IMR-90 (cell line): ENCODE measurements at regions not wholly inside any gene's neighbourhood (a gene's known extent, or its start where the extent isn't known, plus 50 kb on each side); places are given as distances from the start of the nearest gene placed in this dataset.

Experiments used
- ATAC-seq: fragments of 200-7000 bp; cut with Tn5 transposase; 2 replicates; pipeline ENCODE4 v1.9.1; 2020; ENCODE audit warnings: low read depth, mild to moderate bottlenecking, moderate library complexity
- BruUV-seq: library from RNA; stranded (reverse); fragments of 400-500 nt; replicated peaks from 2 replicates; lab custom pipeline; 2021; lab: Mats Ljungman, UMichigan
- CTCF ChIA-PET: fragments of 300-600 bp; formaldehyde crosslinking; extraction: SDS; loops from one replicate; lab custom pipeline; 2021; ENCODE audit warnings: antibody characterized with exemption; lab: Yijun Ruan, JAX
- POLR2A ChIA-PET: fragments of 300-600 bp; sonication (Branson Sonifier 250); formaldehyde crosslinking; loops from one replicate; lab custom pipeline; 2022; ENCODE audit warnings: antibody characterized with exemption; ENCODE audit not compliant: unreplicated experiment; lab: Charles Lee
- DNase-seq: peaks from one replicate; pipeline ENCODE4 v3.0.0; 2013
- H2AFZ ChIP-seq: replicated peaks from 2 replicates; pipeline ENCODE3; 2013; ENCODE audit warnings: low read length, mild to moderate bottlenecking; ENCODE audit not compliant: poor library complexity
- H2AK5ac ChIP-seq: 2 replicates; pipeline ENCODE4 v1.6.1; 2013; ENCODE audit warnings: low read depth, low read length, inconsistent platforms
- H2AK9ac ChIP-seq: replicated peaks from 2 replicates; pipeline ENCODE3; 2013; ENCODE audit warnings: mild to moderate bottlenecking, low read depth, low read length, moderate library complexity; ENCODE audit not compliant: poor library complexity
- H2BK120ac ChIP-seq: 2 replicates; pipeline ENCODE4 v1.6.1; 2013; ENCODE audit warnings: low read depth, low read length, inconsistent platforms
- H2BK15ac ChIP-seq: 3 replicates; pipeline ENCODE4 v1.6.1; 2013; ENCODE audit warnings: low read depth, low read length, inconsistent platforms
- H2BK20ac ChIP-seq: 2 replicates; pipeline ENCODE4 v1.6.1; 2013; ENCODE audit warnings: low read depth, mild to moderate bottlenecking, inconsistent platforms, low read length, moderate library complexity
- H2BK5ac ChIP-seq: 2 replicates; pipeline ENCODE4 v1.6.1; 2013; ENCODE audit warnings: mild to moderate bottlenecking, low read depth, low read length, inconsistent platforms; ENCODE audit not compliant: poor library complexity, severe bottlenecking
- H3K14ac ChIP-seq: replicated peaks from 2 replicates; pipeline ENCODE4 v1.6.1; 2013; ENCODE audit warnings: low read depth, low read length, inconsistent platforms
- H3K18ac ChIP-seq: 2 replicates; pipeline ENCODE4 v1.6.1; 2013; ENCODE audit warnings: low read depth, low read length, control low read depth
- H3K23ac ChIP-seq: 2 replicates; pipeline ENCODE4 v1.6.1; 2013; ENCODE audit warnings: low read depth, low read length, inconsistent platforms
- H3K27ac ChIP-seq: 2 replicates; pipeline ENCODE4 v1.5.1; 2013; ENCODE audit warnings: mild to moderate bottlenecking, control low read depth, low read length; ENCODE audit not compliant: insufficient read depth
- H3K27me3 ChIP-seq: 2 replicates; pipeline ENCODE4 v1.6.1; 2013; ENCODE audit warnings: low read length; ENCODE audit not compliant: control insufficient read depth, insufficient read depth
- H3K36me3 ChIP-seq: 2 replicates; pipeline ENCODE4 v1.6.1; 2013; ENCODE audit warnings: low read length, mixed read lengths; ENCODE audit not compliant: control insufficient read depth, insufficient read depth
- H3K4ac ChIP-seq: 2 replicates; pipeline ENCODE4 v1.6.1; 2013; ENCODE audit warnings: low read depth, low read length, inconsistent platforms
- H3K4me1 ChIP-seq: 2 replicates; pipeline ENCODE4 v1.6.1; 2013; ENCODE audit warnings: low read length, mixed read lengths; ENCODE audit not compliant: control insufficient read depth, insufficient read depth
- H3K4me2 ChIP-seq: 2 replicates; pipeline ENCODE4 v1.6.1; 2013; ENCODE audit warnings: low read depth, mild to moderate bottlenecking, control low read depth, low read length, moderate library complexity
- H3K4me3 ChIP-seq: 2 replicates; pipeline ENCODE4 v1.5.1; 2013; ENCODE audit warnings: low read depth, mild to moderate bottlenecking, control low read depth, low read length, moderate library complexity; ENCODE audit not compliant: insufficient read depth
- H3K56ac ChIP-seq: 2 replicates; pipeline ENCODE4 v1.6.1; 2013; ENCODE audit warnings: low read length, inconsistent platforms; ENCODE audit not compliant: insufficient read depth; ENCODE audit errors: extremely low read depth
- H3K79me1 ChIP-seq, 2 experiments: 2 replicates each; pipeline ENCODE4 v1.6.1; 2013; ENCODE audit warnings: low read length in 2 of 2, inconsistent platforms in 1 of 2, low read depth in 1 of 2
- H3K9ac ChIP-seq: 2 replicates; pipeline ENCODE4 v1.6.1; 2013; ENCODE audit warnings: low read depth, low read length, control low read depth
- H3K9me1 ChIP-seq: 2 replicates; pipeline ENCODE4 v1.6.1; 2013; ENCODE audit warnings: low read length, inconsistent platforms; ENCODE audit not compliant: insufficient read depth
- H3K9me3 ChIP-seq: 2 replicates; pipeline ENCODE4 v1.6.1; 2013; ENCODE audit warnings: low read length; ENCODE audit not compliant: control insufficient read depth, insufficient read depth
- H4K20me1 ChIP-seq: 2 replicates; pipeline ENCODE4 v1.6.1; 2013; ENCODE audit warnings: low read length, inconsistent platforms; ENCODE audit not compliant: insufficient read depth
- H4K5ac ChIP-seq: 2 replicates; pipeline ENCODE4 v1.6.1; 2013; ENCODE audit warnings: mild to moderate bottlenecking, low read depth, low read length, control low read depth
- H4K8ac ChIP-seq, 2 experiments: 2 replicates each; pipeline ENCODE4 v1.6.1; 2013; ENCODE audit warnings: low read depth in 2 of 2, low read length in 2 of 2, control low read depth in 1 of 2, inconsistent platforms in 1 of 2
- H4K91ac ChIP-seq: 2 replicates; pipeline ENCODE4 v1.6.1; 2013; ENCODE audit warnings: low read depth, low read length, inconsistent platforms; ENCODE audit not compliant: insufficient read depth
- BHLHE40 ChIP-seq: fragments of 150-350 bp; IDR thresholded peaks from 2 replicates; pipeline ENCODE4 v1.6.1; 2016; ENCODE audit warnings: mild to moderate bottlenecking, low read depth, low read length
- CEBPB ChIP-seq: IDR thresholded peaks from 2 replicates; pipeline ENCODE4 v1.6.1; 2012; ENCODE audit warnings: low read depth, low read length, improper control_type of control experiment
- CHD1 ChIP-seq: IDR thresholded peaks from 2 replicates; pipeline ENCODE4 v1.6.1; 2012; ENCODE audit warnings: low read depth, low read length, improper control_type of control experiment
- CTCF ChIP-seq: conservative IDR thresholded peaks from 2 replicates; pipeline ENCODE4 v1.5.1; 2012; ENCODE audit warnings: mild to moderate bottlenecking, low read depth, low read length, improper control_type of control experiment
- ELK1 ChIP-seq: fragments of 150-350 bp; IDR thresholded peaks from 2 replicates; pipeline ENCODE4 v1.6.1; 2016; ENCODE audit warnings: low read depth, mild to moderate bottlenecking, low read length, moderate library complexity, borderline replicate concordance
- FOS ChIP-seq: fragments of 150-350 bp; IDR thresholded peaks from 2 replicates; pipeline ENCODE4 v1.6.1; 2016; ENCODE audit warnings: low read depth, low read length
- MAFK ChIP-seq: IDR thresholded peaks from 2 replicates; pipeline ENCODE4 v1.6.1; 2012; ENCODE audit warnings: low read depth, low read length, improper control_type of control experiment
- MAZ ChIP-seq: IDR thresholded peaks from 2 replicates; pipeline ENCODE4 v1.6.1; 2012; ENCODE audit warnings: low read depth, mild to moderate bottlenecking, low read length, improper control_type of control experiment, moderate library complexity, borderline replicate concordance
- MXI1 ChIP-seq: IDR thresholded peaks from 2 replicates; pipeline ENCODE4 v1.6.1; 2012; ENCODE audit warnings: low read depth, mild to moderate bottlenecking, low read length, moderate library complexity, borderline replicate concordance
- NFE2L2 ChIP-seq: fragments of 150-350 bp; IDR thresholded peaks from 2 replicates; pipeline ENCODE4 v1.6.1; 2016; ENCODE audit warnings: low read depth, mild to moderate bottlenecking, low read length
- POLR2A ChIP-seq: IDR thresholded peaks from 2 replicates; pipeline ENCODE4 v1.6.1; 2012; ENCODE audit warnings: mild to moderate bottlenecking, low read depth, low read length
- RAD21 ChIP-seq: IDR thresholded peaks from 2 replicates; pipeline ENCODE4 v1.6.1; 2012; ENCODE audit warnings: low read length, improper control_type of control experiment
- RCOR1 ChIP-seq: IDR thresholded peaks from 2 replicates; pipeline ENCODE4 v1.6.1; 2012; ENCODE audit warnings: mild to moderate bottlenecking, low read length, improper control_type of control experiment; ENCODE audit not compliant: insufficient replicate concordance
- RFX5 ChIP-seq: IDR thresholded peaks from 2 replicates; pipeline ENCODE4 v1.8.0; 2012; ENCODE audit warnings: low read depth, mild to moderate bottlenecking, low read length, moderate library complexity
- SMC3 ChIP-seq: fragments of 150-350 bp; IDR thresholded peaks from 2 replicates; pipeline ENCODE4 v1.6.1; 2016; ENCODE audit warnings: low read depth, mild to moderate bottlenecking, antibody characterized with exemption, low read length, moderate library complexity
- USF2 ChIP-seq: fragments of 150-350 bp; IDR thresholded peaks from 2 replicates; pipeline ENCODE4 v1.6.1; 2017; ENCODE audit warnings: mild to moderate bottlenecking, antibody characterized with exemption, low read length, low read depth
- WGBS, 2 experiments: methylation state at CpG; one replicate each; pipeline versions ENCODE4 v1.1.5 to v1.1.7; 2013; ENCODE audit warnings: missing lambda C conversion rate in 2 of 2; ENCODE audit not compliant: insufficient read length in 1 of 2; ENCODE audit errors: extremely low coverage in 2 of 2; 5-methylcytosine and 5-hydroxymethylcytosine counted together
- dilution Hi-C: fragments of 300-500 bp; cut with HindIII; formaldehyde crosslinking; loops from one replicate; pipeline ENCODE4 v1.14.3; 2018; ENCODE audit warnings: low sequenced_read_pairs; ENCODE audit not compliant: unreplicated experiment
- in situ Hi-C: fragments of 300-500 bp; cut with MboI; formaldehyde crosslinking; loops from 3 replicates; pipeline ENCODE4 v1.14.3; 2019; ENCODE audit warnings: low sequenced_read_pairs, inconsistent platforms, mixed read lengths
- intact Hi-C: fragments of 100-400 bp; cut with micrococcal nuclease; formaldehyde crosslinking; loops from 2 replicates; pipeline ENCODE4 v1.10.0; 2022

- intact Hi-C loops = no loop called here
- CTCF ChIA-PET = no interaction called here
- no peaks in the 10 kb centered on the region for H3K4me1 ChIP-seq
Measured at GRCh38 chr1:103447471-103447870, 78.0 kb upstream of the RNPC3 start.

More at GRCh38 chr1:103447471-103447870, 78.0 kb upstream of the RNPC3 start:
- Histone ChIP-seq H3K23ac (no peak overlapping the region), H3K79me1 (no peaks in the 10 kb centered on the region), H2AK5ac (no peak overlapping the region), H2BK120ac (no peak overlapping the region), H3K14ac (no peak overlapping the region), H3K27me3 (no peaks in the 10 kb centered on the region), H2AFZ (no peak overlapping the region), H3K36me3 (no peaks in the 10 kb centered on the region), H3K27ac (no peak overlapping the region), H3K9ac (no peak overlapping the region), H4K91ac (no peak overlapping the region), H3K9me1 (no peaks in the 10 kb centered on the region), H2BK20ac (no peak overlapping the region), H3K4me3 (no peak overlapping the region), H3K4ac (no peak overlapping the region), H3K56ac (no peak overlapping the region), H3K4me2 (no peak overlapping the region), H4K8ac (no peak overlapping the region), H3K18ac (no peak overlapping the region), H4K5ac (no peak overlapping the region), H4K20me1 (no peaks in the 10 kb centered on the region), H2BK5ac (no peak overlapping the region), H3K9me3 (no peaks in the 10 kb centered on the region), H2AK9ac (no peak overlapping the region), H2BK15ac (no peak overlapping the region)
- POLR2A ChIA-PET = no interaction called here
- dilution Hi-C loops (no loop called here), in situ Hi-C loops (no loop called here)
- no peak for DNase-seq
- no TSS peak for BruUV-seq
- TF ChIP-seq USF2 = no peak
- TF ChIP-seq MAFK = no peak
- no peak for TF ChIP-seq CHD1
- no peak for TF ChIP-seq MAZ
- TF ChIP-seq CTCF = no peak
- no peak for TF ChIP-seq RAD21
- TF ChIP-seq ELK1 = no peak
- no peak for TF ChIP-seq SMC3
- TF ChIP-seq POLR2A = no peak
- TF ChIP-seq NFE2L2 = no peak
- no peak for TF ChIP-seq RFX5
- no peak for TF ChIP-seq CEBPB
- TF ChIP-seq FOS = no peak
- TF ChIP-seq RCOR1 = no peak
- TF ChIP-seq MXI1 = no peak
- no peak for TF ChIP-seq BHLHE40
- no peak for ATAC-seq
- WGBS, 2 experiments = no CpG with 5 or more reads among the region's 1 CpG
